Spleen (tissue), 11 donors: ENCODE measurements at regions not wholly inside any gene's neighbourhood (a gene's known extent, or its start where the extent isn't known, plus 50 kb on each side); places are given as distances from the start of the nearest gene placed in this dataset.
A peak's percentile ranks its signal among the peaks of the same experiment; 100 is the strongest.
"Not testable (repeated sequence)": the region's sequence is repeated elsewhere in the genome, so short reads cannot be mapped to it uniquely, and the experiment has no call there.

Experiments used
- DNase-seq: peaks from one replicate; pipeline ENCODE4 v3.0.0-alpha.2; 2020
- H3K27ac ChIP-seq, 8 donors: fragments of 200-600 bp; sonication (generic) in 7 of 8; 1 replicate in 4 of 8; 2 replicates in 4 of 8; pipeline versions ENCODE4 v1.5.0 to v1.8.0; 2016 to 2021; ENCODE audit warnings: inconsistent platforms in 4 of 8, mild to moderate bottlenecking in 4 of 8, moderate library complexity in 1 of 8
- H3K27me3 ChIP-seq, 7 donors: fragments of 200-600 bp; sonication (generic) in 6 of 7; replicated peaks in 1 of 7; 1 replicate in 4 of 7; 2 replicates in 3 of 7; pipeline versions ENCODE4 v1.5.0 to v1.8.0; 2016 to 2021; ENCODE audit warnings: inconsistent platforms in 3 of 7, mild to moderate bottlenecking in 1 of 7
- H3K36me3 ChIP-seq, 6 donors: fragments of 200-600 bp; sonication (generic) in 5 of 6; 1 replicate in 4 of 6; 2 replicates in 2 of 6; pipeline versions ENCODE4 v1.5.0 to v1.8.0; 2016 to 2021; ENCODE audit warnings: inconsistent platforms in 2 of 6
- H3K4me1 ChIP-seq, 6 donors: fragments of 200-600 bp; sonication (generic) in 5 of 6; 1 replicate in 3 of 6; 2 replicates in 3 of 6; pipeline versions ENCODE4 v1.5.0 to v1.8.0; 2016 to 2021; ENCODE audit warnings: inconsistent platforms in 3 of 6
- H3K4me3 ChIP-seq, 8 donors: fragments of 200-600 bp; sonication (generic) in 7 of 8; 1 replicate in 4 of 8; 2 replicates in 4 of 8; pipeline versions ENCODE4 v1.5.0 to v1.8.0; 2016 to 2021; ENCODE audit warnings: inconsistent platforms in 4 of 8, mild to moderate bottlenecking in 4 of 8, moderate library complexity in 2 of 8
- H3K9me3 ChIP-seq, 8 donors: fragments of 200-600 bp; sonication (generic) in 7 of 8; 1 replicate in 4 of 8; 2 replicates in 4 of 8; pipeline versions ENCODE4 v1.5.0 to v1.8.0; 2016 to 2021; ENCODE audit warnings: inconsistent platforms in 4 of 8
- POLR2AphosphoS5 ChIP-seq, 3 donors: sonication (generic); formaldehyde crosslinking; IDR thresholded peaks; one replicate each; pipeline ENCODE4 v1.5.1; 2017; ENCODE audit warnings: antibody characterized with exemption in 3 of 3
- WGBS, 5 donors: extraction: QIAGEN DNeasy Blood & Tissue Kit in 3 of 5; methylation state at CpG; one replicate each; pipeline versions ENCODE4 v1.1.5 to v1.1.7; 2013 to 2018; 5-methylcytosine and 5-hydroxymethylcytosine counted together
- intact Hi-C: fragments of 100-400 bp; cut with DNase I; formaldehyde crosslinking; loops from one replicate; pipeline ENCODE4 v1.15.0; 2023; ENCODE audit warnings: low total_unique reads
- donor health status: healthy with polysubstance abuse.
- donor health status: DM: no; HTN: no; CAD: no; lungs with moderate emphysema.
- donor health status: DM: no; HTN: no; CAD: no.
- donor health status: Bipolar disorder and iron deficiency.
- donor health status: healthy.
- donor health status: DM: no; HTN: no; CAD: no.
- donor health status: DM: yes; HTN: yes; CAD: no.

- H3K4me1 ChIP-seq: no peaks in the 10 kb centered on the region
- no peaks in the 10 kb centered on the region for H3K36me3 ChIP-seq
- no peak overlapping the region for H3K4me3 ChIP-seq
- intact Hi-C loops: no loop called here
- no peaks in the 10 kb centered on the region for H3K27me3 ChIP-seq
- TF ChIP-seq POLR2AphosphoS5 (IDR thresholded peaks at IDR 0.05): no peak
- H3K27ac ChIP-seq: no peak overlapping the region
- no peaks in the 10 kb centered on the region for H3K9me3 ChIP-seq
- WGBS, 5 donors: 84 to 92% (median 86%) methylated on average over 7 of the region's 7 CpGs
- peak; percentile 42 for DNase-seq
Measured at GRCh38 chr14:105767315-105767714, 240.9 kb downstream of the TMEM121 start.

GRCh38 chr14:105768039-105768438 lies 241.7 kb downstream of the TMEM121 start:
- WGBS, 5 donors: 72 to 87% (median 78%) methylated on average over 3 to 12 of the region's 17 CpGs

GRCh38 chr14:105769061-105769730 lies 242.8 kb downstream of the TMEM121 start:
- H3K36me3 ChIP-seq, H3K27me3 ChIP-seq, H3K4me3 ChIP-seq, H3K27ac ChIP-seq, H3K4me1 ChIP-seq, H3K9me3 ChIP-seq, intact Hi-C loops: not testable (repeated sequence)
- peak; percentile 66 for DNase-seq
- 88 to 91% (median 90%) methylated on average over 12 to 35 of the region's 35 CpGs for WGBS, 5 donors
- TF ChIP-seq POLR2AphosphoS5 (IDR thresholded peaks at IDR 0.05): peak in 1 of 3 donors; percentile 39

More at GRCh38 chr14:105768039-105768438, 241.7 kb downstream of the TMEM121 start:
- H3K36me3 ChIP-seq, H3K4me3 ChIP-seq, H3K4me1 ChIP-seq, intact Hi-C loops, H3K27ac ChIP-seq, H3K27me3 ChIP-seq, H3K9me3 ChIP-seq: not testable (repeated sequence)
- peak; percentile 59 for DNase-seq

DNA sequence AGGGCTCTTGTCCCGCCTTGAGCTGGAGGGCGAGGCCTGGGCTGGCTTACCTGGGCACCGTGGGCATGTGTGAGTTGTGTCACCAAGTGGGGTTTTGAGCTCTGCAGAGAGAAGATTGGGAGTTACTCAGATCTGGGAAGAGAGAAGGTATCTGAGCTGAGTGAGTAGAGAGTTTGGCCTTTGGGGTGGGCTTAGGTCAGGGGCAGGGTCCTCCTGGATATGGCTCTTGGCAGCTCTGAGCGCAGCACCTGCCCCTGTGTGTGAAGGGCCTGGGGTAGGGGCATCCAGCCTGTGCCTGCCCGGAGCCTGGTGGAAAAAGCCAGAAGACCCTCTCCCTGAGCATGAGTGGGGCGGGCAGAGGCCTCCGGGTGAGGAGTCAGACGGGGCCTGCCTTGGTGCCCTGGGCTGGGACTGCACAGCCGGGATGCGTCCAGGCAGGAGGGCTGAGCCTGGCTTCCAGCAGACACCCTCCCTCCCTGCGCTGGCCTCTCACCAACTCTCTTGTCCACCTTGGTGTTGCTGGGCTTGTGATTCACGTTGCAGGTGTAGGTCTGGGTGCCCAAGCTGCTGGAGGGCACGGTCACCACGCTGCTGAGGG lies 244.3 kb downstream of the TMEM121 start:
- H3K27me3 ChIP-seq, H3K4me3 ChIP-seq, H3K27ac ChIP-seq, H3K36me3 ChIP-seq, H3K9me3 ChIP-seq, H3K4me1 ChIP-seq, intact Hi-C loops: not testable (repeated sequence)
- TF ChIP-seq POLR2AphosphoS5 (IDR thresholded peaks at IDR 0.05): peak in 2 of 3 donors; percentile 9
- peak; percentile 71 for DNase-seq
- 82 to 87% (median 84%) methylated on average over 5 to 14 of the region's 14 CpGs for WGBS, 5 donors

GRCh38 chr14:105771261-105772226 lies 245.2 kb downstream of the TMEM121 start:
- intact Hi-C loops, H3K4me3 ChIP-seq, H3K9me3 ChIP-seq, DNase-seq, H3K27me3 ChIP-seq, H3K4me1 ChIP-seq, H3K27ac ChIP-seq, H3K36me3 ChIP-seq: not testable (repeated sequence)
- WGBS, 5 donors: 81 to 91% (median 82%) methylated on average over 9 to 26 of the region's 35 CpGs

DNA sequence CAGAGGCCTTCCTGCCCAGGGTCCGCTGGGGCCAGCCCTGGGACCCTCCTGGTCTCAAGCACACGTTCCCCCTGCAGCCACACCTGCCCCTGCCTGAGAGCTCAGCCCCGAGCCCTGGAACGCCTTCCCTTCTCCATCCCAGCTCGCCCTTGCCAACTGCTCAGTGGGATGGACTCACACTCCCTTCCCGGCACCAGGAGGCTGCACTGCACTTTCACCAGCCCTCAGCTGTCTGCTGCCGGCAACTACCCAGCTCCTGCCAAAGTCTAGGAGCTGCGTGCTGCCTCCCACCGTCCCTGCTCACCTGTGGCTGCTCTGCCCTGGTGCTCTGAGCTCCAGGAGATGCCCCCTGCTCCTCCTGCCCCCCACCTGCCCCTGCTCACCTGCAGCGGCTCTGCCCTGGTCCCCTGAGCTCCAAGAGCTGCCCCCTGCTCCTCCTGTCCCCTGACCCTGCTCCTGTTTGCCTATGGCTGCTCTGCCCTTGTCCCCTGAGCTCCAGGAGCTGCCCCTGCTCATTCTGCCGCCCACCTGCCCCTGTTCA lies 246.4 kb downstream of the TMEM121 start:
- intact Hi-C loops, H3K4me1 ChIP-seq, DNase-seq, H3K36me3 ChIP-seq, H3K27me3 ChIP-seq, H3K9me3 ChIP-seq: not testable (repeated sequence)
- peak overlapping the region in 2 of 8 donors; percentile 28 to 45 for H3K27ac ChIP-seq
- H3K4me3 ChIP-seq: peak overlapping the region in 4 of 8 donors; percentile 10 to 54 (median 18)
- WGBS, 5 donors: 77 to 83% (median 81%) methylated on average over 5 to 11 of the region's 11 CpGs
